SK-N-MC (cell line): ENCODE measurements at regions not wholly inside any gene's neighbourhood (a gene's known extent, or its start where the extent isn't known, plus 50 kb on each side); places are given as distances from the start of the nearest gene placed in this dataset.

Experiments used
- EZH2 ChIP-seq: fragments of 200-600 bp; sonication (generic); IDR thresholded peaks from one replicate; pipeline ENCODE4 v1.6.1; 2017; ENCODE audit warnings: antibody characterized with exemption
- FOXP2 ChIP-seq: optimal IDR thresholded peaks from 2 replicates; pipeline ENCODE3; 2011; ENCODE audit warnings: mild to moderate bottlenecking, moderate library complexity; ENCODE audit not compliant: insufficient read depth; ENCODE audit errors: extremely low read length, control extremely low read depth
- POLR2AphosphoS5 ChIP-seq: IDR thresholded peaks from 2 replicates; pipeline ENCODE4 v1.6.1; 2012; ENCODE audit warnings: mild to moderate bottlenecking, low read depth, low read length, borderline replicate concordance

- no peak for TF ChIP-seq EZH2
- no peak for TF ChIP-seq POLR2AphosphoS5
- TF ChIP-seq FOXP2, result no peak
These were observed 441.8 kb upstream of the SGCD start for GRCh38 chr5:155885199-155885598.
